Glomerular visceral epithelial cell (primary cell): ENCODE measurements at regions not wholly inside any gene's neighbourhood (a gene's known extent, or its start where the extent isn't known, plus 50 kb on each side); places are given as distances from the start of the nearest gene placed in this dataset.
"Not testable (repeated sequence)": the region's sequence is repeated elsewhere in the genome, so short reads cannot be mapped to it uniquely, and the experiment has no call there.

Experiments
- DNase-seq: peaks from one replicate; pipeline ENCODE4 v3.0.0-alpha.2; 2016; ENCODE audit errors: extremely low spot score

- DNase-seq: no peak
Measured at GRCh38 chr5:56384186-56384585, 151.1 kb upstream of the ANKRD55 start.

GRCh38 chr5:56383761-56384160, 150.6 kb upstream of the ANKRD55 start:
- DNase-seq: no peak

- DNase-seq: no peak
Measured at GRCh38 chr5:56382896-56383295, 149.8 kb upstream of the ANKRD55 start.

- no peak for DNase-seq
Measured at GRCh38 chr5:56377573-56377972, 144.4 kb upstream of the ANKRD55 start.

GRCh38 chr5:56376128-56376527, 143.0 kb upstream of the ANKRD55 start:
- DNase-seq: no peak

- DNase-seq: no peak
Measured at GRCh38 chr5:56375011-56375410, 141.9 kb upstream of the ANKRD55 start.

- DNase-seq: not testable (repeated sequence)
Measured at GRCh38 chr5:56372491-56372890, 139.4 kb upstream of the ANKRD55 start.

- DNase-seq: no peak
Measured at GRCh38 chr5:56369361-56369811, 136.3 kb upstream of the ANKRD55 start.

- no peak for DNase-seq
Measured at GRCh38 chr5:56367748-56368147, 134.6 kb upstream of the ANKRD55 start.

GRCh38 chr5:56366986-56367385, 133.9 kb upstream of the ANKRD55 start:
- DNase-seq: no peak

GRCh38 chr5:56361398-56361797, 128.3 kb upstream of the ANKRD55 start:
- DNase-seq: no peak

GRCh38 chr5:56360816-56361215, 127.7 kb upstream of the ANKRD55 start:
- peak; percentile 92 for DNase-seq

GRCh38 chr5:56359809-56360685, 126.9 kb upstream of the ANKRD55 start:
- DNase-seq: peak; percentile 87

GRCh38 chr5:56358703-56359681, 125.9 kb upstream of the ANKRD55 start:
- peak; percentile 99 for DNase-seq

GRCh38 chr5:56358046-56358445, 124.9 kb upstream of the ANKRD55 start:
- no peak for DNase-seq

- peak; percentile 25 for DNase-seq
Measured at GRCh38 chr5:56357426-56357825, 124.3 kb upstream of the ANKRD55 start.

- no peak for DNase-seq
Measured at GRCh38 chr5:56356836-56357160, 123.7 kb upstream of the ANKRD55 start.

GRCh38 chr5:56356121-56356835, 123.1 kb upstream of the ANKRD55 start:
- peak; percentile 81 for DNase-seq

- no peak for DNase-seq
Measured at GRCh38 chr5:56354836-56355235, 121.7 kb upstream of the ANKRD55 start.

GRCh38 chr5:56352808-56353590, 119.9 kb upstream of the ANKRD55 start:
- DNase-seq: no peak

GRCh38 chr5:56350597-56351170, 117.6 kb upstream of the ANKRD55 start:
- peak; percentile 95 for DNase-seq
